ENCODE measurements at regions not wholly inside any gene's neighbourhood (a gene's known extent, or its start where the extent isn't known, plus 50 kb on each side); places are given as distances from the start of the nearest gene placed in this dataset.

DNA sequence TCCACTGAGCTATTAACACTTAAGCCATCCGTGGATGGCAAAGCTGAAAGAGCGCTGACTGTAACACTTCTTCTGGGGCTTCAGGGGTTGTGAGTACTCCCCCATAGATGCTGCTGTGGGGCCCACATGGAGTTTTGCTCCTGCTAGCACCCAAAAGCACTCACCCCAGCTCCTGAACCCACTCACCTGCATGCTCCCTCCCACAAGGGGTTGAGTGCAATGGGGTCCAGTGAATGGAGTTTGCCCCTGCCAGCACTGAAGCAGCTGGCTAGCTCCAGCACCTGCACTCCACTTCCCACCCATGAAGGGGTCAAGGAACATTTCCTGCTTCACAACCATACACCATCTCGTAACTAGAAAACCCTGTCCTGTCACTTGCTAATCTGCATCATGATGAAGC lies 78.9 kb downstream of the IL21 start:
- DNase-seq (ENCODE audit: low read depth): no peak
- no peak for TF ChIP-seq CTCF (IDR thresholded peaks at IDR 0.05; ENCODE audit: control insufficient read depth, extremely low read depth, insufficient read depth)
- no peak overlapping the region for H3K4me3 ChIP-seq (ENCODE audit: low read depth, low read length)

- no peak for TF ChIP-seq CTCF (IDR thresholded peaks at IDR 0.05; ENCODE audit: control insufficient read depth, extremely low read depth, insufficient read depth)
- no peak for DNase-seq (ENCODE audit: low read depth)
- no peak overlapping the region for H3K4me3 ChIP-seq (ENCODE audit: low read depth, low read length)
Observed at GRCh38 chr4:122540838-122541237, 80.0 kb downstream of the IL21 start.

DNA sequence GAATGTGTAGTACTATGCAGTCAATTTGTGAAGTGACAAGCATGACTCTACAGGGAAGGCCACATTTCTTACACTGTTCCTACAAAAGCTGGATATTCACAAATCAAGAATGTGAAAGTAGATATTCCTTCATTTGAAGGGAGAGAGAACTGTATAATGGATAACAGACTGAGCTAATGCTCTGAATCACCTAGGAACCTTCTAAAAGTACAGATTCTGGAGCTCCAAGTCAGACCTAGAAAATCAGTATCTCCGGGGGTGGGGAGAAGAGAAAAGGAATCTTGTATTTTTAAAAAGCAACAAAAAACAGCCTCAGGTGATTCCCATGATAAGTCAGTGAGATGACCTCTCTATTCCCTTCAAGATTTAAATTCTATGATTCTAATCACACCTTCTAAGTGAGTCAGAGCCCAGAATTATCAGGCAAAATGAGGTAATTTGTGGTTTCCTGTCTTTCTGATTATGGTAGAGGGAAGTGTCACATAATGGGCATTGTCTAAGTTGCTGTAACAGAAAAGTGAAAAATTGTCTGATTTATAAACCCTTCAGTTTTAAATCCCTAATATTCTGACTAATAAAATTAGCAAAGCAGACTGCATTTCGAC lies 80.9 kb downstream of the IL21 start:
- DNase-seq (ENCODE audit: low read depth): no peak
- TF ChIP-seq CTCF (IDR thresholded peaks at IDR 0.05; ENCODE audit: control insufficient read depth, extremely low read depth, insufficient read depth): no peak
- no peak overlapping the region for H3K4me3 ChIP-seq (ENCODE audit: low read depth, low read length)

- H3K4me3 ChIP-seq (ENCODE audit: low read depth, low read length): no peak overlapping the region
Observed at GRCh38 chr4:122537388-122538135, 81.0 kb upstream of the IL2 start.

DNA sequence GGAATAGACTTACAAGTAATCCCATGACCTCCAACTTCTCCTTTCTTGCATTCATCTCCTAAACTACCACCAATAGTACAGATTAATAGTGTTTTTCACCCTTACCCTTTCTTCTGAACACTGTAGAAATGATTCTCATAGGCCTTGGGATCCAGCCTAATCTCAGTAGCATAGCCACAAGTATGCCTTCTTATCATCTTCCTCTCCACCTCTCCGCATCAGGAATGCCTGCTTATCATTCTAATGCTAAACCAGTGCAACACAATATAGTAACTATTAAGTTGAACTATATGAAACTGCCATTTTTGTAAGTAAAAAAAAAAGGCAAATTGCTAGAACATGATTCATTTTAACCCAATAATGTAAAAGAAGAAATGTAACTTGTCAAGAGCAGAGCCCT lies 79.5 kb upstream of the IL2 start:
- no peak overlapping the region for H3K4me3 ChIP-seq (ENCODE audit: low read depth, low read length)
- TF ChIP-seq CTCF (IDR thresholded peaks at IDR 0.05; ENCODE audit: control insufficient read depth, extremely low read depth, insufficient read depth): no peak
- DNase-seq (ENCODE audit: low read depth): no peak

More at GRCh38 chr4:122537388-122538135, 81.0 kb upstream of the IL2 start:
- DNase-seq (ENCODE audit: low read depth): no peak
- no peak for TF ChIP-seq CTCF (IDR thresholded peaks at IDR 0.05; ENCODE audit: control insufficient read depth, extremely low read depth, insufficient read depth)

GRCh38 chr4:122534776-122535175 lies 78.3 kb upstream of the IL2 start:
- TF ChIP-seq CTCF (IDR thresholded peaks at IDR 0.05; ENCODE audit: control insufficient read depth, extremely low read depth, insufficient read depth): no peak
- no peak for DNase-seq (ENCODE audit: low read depth)
- no peak overlapping the region for H3K4me3 ChIP-seq (ENCODE audit: low read depth, low read length)

Data from LNCaP clone FGC (cell line).